Tibial nerve (tissue), 4 donors: ENCODE measurements at regions not wholly inside any gene's neighbourhood (a gene's known extent, or its start where the extent isn't known, plus 50 kb on each side); places are given as distances from the start of the nearest gene placed in this dataset.

Source experiments
- DNase-seq, 2 donors: peaks; one replicate each; pipeline ENCODE4 v3.0.0-alpha.2; 2019; ENCODE audit warnings: low spot score in 2 of 2
- H3K27ac ChIP-seq, 4 donors: fragments of 200-600 bp; sonication (generic) in 3 of 4; one replicate each; pipeline ENCODE4 v1.5.1; 2017 to 2019; ENCODE audit warnings: mild to moderate bottlenecking in 1 of 4
- H3K27me3 ChIP-seq, 2 donors: fragments of 200-600 bp; sonication (generic) in 1 of 2; one replicate each; pipeline versions ENCODE4 v1.5.1 to v1.6.0; 2017 to 2019
- H3K36me3 ChIP-seq, 3 donors: fragments of 200-600 bp; sonication (generic); one replicate each; pipeline ENCODE4 v1.5.1; 2018 to 2019
- H3K4me1 ChIP-seq, 4 donors: fragments of 200-600 bp; sonication (generic) in 3 of 4; one replicate each; pipeline ENCODE4 v1.5.1; 2017 to 2019
- H3K4me3 ChIP-seq, 4 donors: fragments of 200-600 bp; sonication (generic) in 3 of 4; one replicate each; pipeline ENCODE4 v1.5.1; 2017 to 2019; ENCODE audit warnings: mild to moderate bottlenecking in 1 of 4, moderate library complexity in 1 of 4
- H3K9me3 ChIP-seq, 4 donors: fragments of 200-600 bp; sonication (generic) in 3 of 4; one replicate each; pipeline ENCODE4 v1.5.1; 2017 to 2019
- EP300 ChIP-seq, 2 donors: sonication (generic); formaldehyde crosslinking; IDR thresholded peaks; one replicate each; pipeline ENCODE4 v1.6.1; 2017; ENCODE audit warnings: antibody characterized with exemption in 2 of 2, mild to moderate bottlenecking in 1 of 2
- POLR2A ChIP-seq, 2 donors: fragments of 450-650 bp; IDR thresholded peaks; one replicate each; pipeline ENCODE4 v1.6.1; 2017; ENCODE audit warnings: antibody characterized with exemption in 2 of 2, mild to moderate bottlenecking in 2 of 2, moderate library complexity in 2 of 2
- WGBS, 2 donors: methylation state at CpG; one replicate each; pipeline ENCODE4 v1.1.5; 2018; 5-methylcytosine and 5-hydroxymethylcytosine counted together
- TF ChIP-seq, protein P1 (sequence below), 5 experiments: fragments of 200-600 bp in 3 of 5; fragments of 450-650 bp in 2 of 5; sonication (generic) in 3 of 5; IDR thresholded peaks; one replicate each; pipeline ENCODE4 v1.5.1; 2016 to 2019; ENCODE audit warnings: antibody characterized with exemption in 5 of 5, mild to moderate bottlenecking in 3 of 5, moderate library complexity in 2 of 5

- WGBS, 2 donors, result 64 to 69% methylated on average over 3 of the region's 3 CpGs
- TF ChIP-seq EP300 (IDR thresholded peaks at IDR 0.05) (no peak), POLR2A (IDR thresholded peaks at IDR 0.05) (no peak)
- TF ChIP-seq, protein P1, sequence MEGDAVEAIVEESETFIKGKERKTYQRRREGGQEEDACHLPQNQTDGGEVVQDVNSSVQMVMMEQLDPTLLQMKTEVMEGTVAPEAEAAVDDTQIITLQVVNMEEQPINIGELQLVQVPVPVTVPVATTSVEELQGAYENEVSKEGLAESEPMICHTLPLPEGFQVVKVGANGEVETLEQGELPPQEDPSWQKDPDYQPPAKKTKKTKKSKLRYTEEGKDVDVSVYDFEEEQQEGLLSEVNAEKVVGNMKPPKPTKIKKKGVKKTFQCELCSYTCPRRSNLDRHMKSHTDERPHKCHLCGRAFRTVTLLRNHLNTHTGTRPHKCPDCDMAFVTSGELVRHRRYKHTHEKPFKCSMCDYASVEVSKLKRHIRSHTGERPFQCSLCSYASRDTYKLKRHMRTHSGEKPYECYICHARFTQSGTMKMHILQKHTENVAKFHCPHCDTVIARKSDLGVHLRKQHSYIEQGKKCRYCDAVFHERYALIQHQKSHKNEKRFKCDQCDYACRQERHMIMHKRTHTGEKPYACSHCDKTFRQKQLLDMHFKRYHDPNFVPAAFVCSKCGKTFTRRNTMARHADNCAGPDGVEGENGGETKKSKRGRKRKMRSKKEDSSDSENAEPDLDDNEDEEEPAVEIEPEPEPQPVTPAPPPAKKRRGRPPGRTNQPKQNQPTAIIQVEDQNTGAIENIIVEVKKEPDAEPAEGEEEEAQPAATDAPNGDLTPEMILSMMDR (IDR thresholded peaks at IDR 0.05), result no peak
Observed at GRCh38 chr4:137106287-137106686, 426.0 kb downstream of the PCDH18 start.

GRCh38 chr4:137090951-137091350 is 441.3 kb downstream of the PCDH18 start:
- no peaks in the 10 kb centered on the region for H3K27me3 ChIP-seq
- no peaks in the 10 kb centered on the region for H3K4me1 ChIP-seq
- H3K36me3 ChIP-seq, result no peaks in the 10 kb centered on the region
- no peak for DNase-seq
- WGBS, 2 donors, result 53 to 66% methylated on average over 3 of the region's 3 CpGs
- H3K27ac ChIP-seq, result no peak overlapping the region
- TF ChIP-seq POLR2A (IDR thresholded peaks at IDR 0.05) (no peak), EP300 (IDR thresholded peaks at IDR 0.05) (no peak)
- TF ChIP-seq, protein P1 (IDR thresholded peaks at IDR 0.05), result no peak
- H3K9me3 ChIP-seq, result no peaks in the 10 kb centered on the region
- H3K4me3 ChIP-seq, result no peak overlapping the region

More at GRCh38 chr4:137106287-137106686, 426.0 kb downstream of the PCDH18 start:
- no peak overlapping the region for H3K27ac ChIP-seq
- no peaks in the 10 kb centered on the region for H3K36me3 ChIP-seq
- H3K27me3 ChIP-seq, result no peaks in the 10 kb centered on the region
- no peaks in the 10 kb centered on the region for H3K9me3 ChIP-seq
- no peak for DNase-seq
- H3K4me3 ChIP-seq, result no peak overlapping the region
- H3K4me1 ChIP-seq, result no peaks in the 10 kb centered on the region

GRCh38 chr4:137083571-137084135 is 448.6 kb downstream of the PCDH18 start:
- no peak overlapping the region for H3K4me3 ChIP-seq
- no peaks in the 10 kb centered on the region for H3K27me3 ChIP-seq
- H3K9me3 ChIP-seq, result no peaks in the 10 kb centered on the region
- WGBS, 2 donors, result 72 to 74% methylated on average over 2 of the region's 2 CpGs
- no peaks in the 10 kb centered on the region for H3K4me1 ChIP-seq
- H3K27ac ChIP-seq, result no peak overlapping the region
- no peaks in the 10 kb centered on the region for H3K36me3 ChIP-seq
- TF ChIP-seq POLR2A (IDR thresholded peaks at IDR 0.05) (no peak), EP300 (IDR thresholded peaks at IDR 0.05) (no peak)
- TF ChIP-seq, protein P1 (IDR thresholded peaks at IDR 0.05), result no peak
- DNase-seq, result no peak

GRCh38 chr4:137082061-137082460 is 450.2 kb downstream of the PCDH18 start:
- H3K4me3 ChIP-seq, result no peak overlapping the region
- TF ChIP-seq, protein P1 (IDR thresholded peaks at IDR 0.05), result no peak
- TF ChIP-seq EP300 (IDR thresholded peaks at IDR 0.05) (no peak), POLR2A (IDR thresholded peaks at IDR 0.05) (no peak)
- WGBS, 2 donors, result 70 to 79% methylated on average over 1 of the region's 1 CpG

GRCh38 chr4:137076908-137077307 is 455.4 kb downstream of the PCDH18 start:
- no peak for DNase-seq
- no peak for TF ChIP-seq POLR2A (IDR thresholded peaks at IDR 0.05)
- TF ChIP-seq EP300 (IDR thresholded peaks at IDR 0.05), result no peak
- TF ChIP-seq, protein P1 (IDR thresholded peaks at IDR 0.05), result no peak
- 77 to 100% methylated on average over 3 of the region's 3 CpGs for WGBS, 2 donors
- Histone ChIP-seq H3K27ac (no peak overlapping the region), H3K36me3 (no peaks in the 10 kb centered on the region), H3K4me1 (no peaks in the 10 kb centered on the region), H3K9me3 (peaks cover 0 to 15% (median 0%) of the 10 kb centered on the region in 4 donors), H3K27me3 (no peaks in the 10 kb centered on the region), H3K4me3 (no peak overlapping the region)

More at GRCh38 chr4:137082061-137082460, 450.2 kb downstream of the PCDH18 start:
- no peak for DNase-seq
- Histone ChIP-seq H3K27ac (no peak overlapping the region), H3K27me3 (no peaks in the 10 kb centered on the region), H3K4me1 (no peaks in the 10 kb centered on the region), H3K9me3 (no peaks in the 10 kb centered on the region), H3K36me3 (no peaks in the 10 kb centered on the region)
